HG03066 (cell line): ENCODE measurements at regions not wholly inside any gene's neighbourhood (a gene's known extent, or its start where the extent isn't known, plus 50 kb on each side); places are given as distances from the start of the nearest gene placed in this dataset.
"Not testable (repeated sequence)": the region's sequence is repeated elsewhere in the genome, so short reads cannot be mapped to it uniquely, and the experiment has no call there.

Source experiments
- ATAC-seq: cut with Tn5 transposase; IDR thresholded peaks from one replicate; pipeline ENCODE4 v1.9.1; 2021; ENCODE audit warnings: low read depth; ENCODE audit not compliant: unreplicated experiment

DNA sequence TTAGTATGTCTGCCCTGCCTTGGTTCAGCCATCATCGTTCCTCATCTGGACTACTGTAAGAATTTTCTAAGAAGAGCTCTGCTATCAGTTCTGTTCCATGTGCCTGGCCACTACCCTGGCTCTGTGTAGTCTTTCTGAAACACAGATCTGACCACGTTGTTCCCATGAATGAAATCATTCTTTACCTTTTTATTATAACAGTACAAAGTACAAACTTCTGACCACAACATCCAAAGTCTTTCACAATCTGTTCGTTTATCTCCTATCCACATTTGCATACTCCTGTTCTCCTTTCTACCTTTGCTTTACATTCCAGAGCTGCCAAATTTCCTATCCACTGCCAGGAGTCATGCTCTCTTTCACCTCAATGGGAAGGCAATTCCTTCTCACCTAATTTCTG is 284.6 kb upstream of the LRP1B start:
- ATAC-seq, result no peak

DNA sequence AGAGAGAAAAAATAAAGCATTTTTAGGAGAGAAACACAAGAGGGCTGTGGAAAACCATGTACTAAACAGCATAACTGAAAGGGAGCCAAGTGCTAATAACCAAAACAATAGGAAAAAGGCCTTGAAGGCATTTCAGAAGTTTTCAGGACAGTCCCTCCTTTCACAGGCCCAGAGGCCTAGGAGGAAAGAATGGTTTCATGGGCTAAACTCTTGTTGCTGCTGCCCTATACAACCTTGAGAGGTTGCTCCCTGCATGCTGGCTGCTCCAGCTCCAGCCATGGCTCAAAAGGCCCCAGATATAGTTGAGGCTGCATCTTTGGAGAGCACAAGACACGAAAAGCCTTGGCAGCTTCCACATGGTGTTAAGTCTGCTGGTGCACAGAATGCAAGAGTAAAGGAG is 267.4 kb upstream of the LRP1B start:
- no peak for ATAC-seq

DNA sequence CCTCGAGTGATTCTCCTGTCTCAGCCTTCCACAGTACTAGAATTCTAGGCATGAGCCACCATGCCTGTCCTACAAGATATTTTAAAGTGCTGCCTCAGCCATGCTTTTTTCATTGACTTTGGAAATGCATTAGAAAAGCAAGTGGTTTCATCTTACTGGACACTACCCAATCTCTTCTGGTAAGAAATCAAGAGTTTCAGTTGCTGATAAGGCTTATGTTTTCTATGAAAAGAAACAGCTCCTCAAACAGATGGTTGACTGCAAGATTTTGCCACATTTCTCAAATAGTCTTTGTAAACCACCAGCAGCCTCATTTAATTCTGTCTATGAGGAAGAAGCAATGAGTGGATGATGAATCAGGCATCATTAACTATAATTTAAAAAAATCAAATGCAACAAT is 264.5 kb upstream of the LRP1B start:
- no peak for ATAC-seq

DNA sequence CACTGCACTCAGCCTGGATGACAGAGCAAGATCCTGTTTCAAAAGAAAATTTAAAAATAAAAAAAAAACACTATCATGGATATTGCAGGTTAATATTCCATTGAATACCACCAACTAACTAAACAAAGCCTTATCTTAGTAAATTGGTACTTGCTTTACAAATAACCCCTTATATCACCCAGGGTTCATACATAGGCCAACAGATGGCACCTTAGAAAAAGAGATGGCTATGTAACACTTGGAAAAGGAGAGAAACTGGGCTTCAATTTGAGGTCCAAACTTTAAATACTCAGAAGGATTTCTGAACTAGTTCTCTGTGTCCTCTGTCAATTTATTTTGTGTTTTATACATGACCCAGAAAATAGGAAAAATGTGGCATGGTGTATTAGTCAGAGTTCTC is 249.6 kb upstream of the LRP1B start:
- ATAC-seq, result no peak

DNA sequence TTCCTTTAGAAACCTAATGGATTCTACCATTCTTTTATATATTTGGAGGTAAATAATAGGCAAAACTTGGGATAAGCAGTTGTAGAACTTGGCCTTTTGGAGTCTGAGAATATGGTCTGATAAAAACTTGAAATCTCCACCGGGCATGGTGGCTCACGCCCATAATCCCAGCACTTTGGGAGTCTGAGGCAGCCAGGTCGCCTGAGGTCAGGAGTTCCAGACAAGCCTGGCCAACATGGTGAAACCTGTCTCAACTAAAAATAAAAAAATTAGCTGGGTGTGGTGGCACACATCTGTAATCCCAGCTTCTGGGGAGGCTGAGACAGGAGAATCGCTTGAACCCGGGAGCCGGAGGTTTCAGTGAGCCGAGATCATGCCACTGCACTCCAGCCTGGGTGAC is 231.3 kb upstream of the LRP1B start:
- ATAC-seq, result not testable (repeated sequence)

DNA sequence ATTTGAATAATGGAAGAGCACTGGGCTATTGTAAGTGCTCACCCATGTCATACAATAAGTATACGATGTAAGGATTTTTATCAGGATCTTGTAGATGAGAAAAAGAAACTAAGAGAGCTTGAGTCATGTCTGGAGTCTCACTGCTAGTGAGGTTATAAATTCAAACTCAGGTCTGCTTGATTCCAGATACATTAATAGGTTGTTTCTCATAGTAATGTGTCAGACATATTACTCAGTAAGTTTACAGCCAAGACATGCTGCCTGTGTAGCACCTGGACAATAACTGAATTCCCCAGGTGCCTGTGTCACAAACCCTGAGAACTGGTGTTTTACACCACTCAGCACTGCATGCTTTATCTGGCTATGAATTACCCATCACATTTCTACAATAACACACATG is 216.9 kb upstream of the LRP1B start:
- no peak for ATAC-seq

DNA sequence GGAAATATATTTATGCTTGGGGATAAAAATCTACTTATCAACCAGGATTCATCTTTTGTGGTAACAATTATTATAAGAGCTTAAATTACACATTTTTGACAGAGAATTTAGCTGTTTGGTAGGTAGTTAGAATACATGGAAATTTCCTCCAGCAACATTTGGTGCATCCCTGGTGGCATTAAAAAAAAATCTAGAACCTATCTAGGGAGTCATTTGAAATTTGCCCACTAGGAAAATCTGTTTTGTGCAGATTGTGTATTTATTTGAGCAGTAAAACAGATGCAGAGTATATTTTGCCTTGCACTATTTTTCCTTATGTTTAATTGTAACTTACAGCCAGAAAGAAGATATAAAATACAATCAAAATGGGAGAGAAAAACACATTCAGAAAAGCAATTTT is 208.4 kb upstream of the LRP1B start:
- no peak for ATAC-seq

DNA sequence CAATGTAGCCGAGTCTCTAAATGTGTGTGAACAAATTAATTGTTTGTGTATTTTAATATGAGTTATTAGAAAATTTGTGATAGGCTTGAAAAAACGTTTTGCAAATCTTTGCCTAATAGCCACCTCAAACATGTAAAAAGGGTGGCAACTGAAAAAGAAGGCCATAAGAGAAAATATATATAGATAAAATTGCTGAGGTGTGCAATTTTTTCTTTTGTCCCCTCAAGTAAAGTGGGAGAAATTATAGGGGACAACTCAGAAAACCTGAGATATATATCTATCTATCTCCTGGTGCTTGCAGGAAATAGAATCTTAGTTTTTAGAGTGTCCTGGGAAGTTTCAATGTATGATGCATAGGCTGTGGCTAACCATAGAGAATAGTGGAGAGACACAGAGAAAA is 201.4 kb upstream of the LRP1B start:
- no peak for ATAC-seq

DNA sequence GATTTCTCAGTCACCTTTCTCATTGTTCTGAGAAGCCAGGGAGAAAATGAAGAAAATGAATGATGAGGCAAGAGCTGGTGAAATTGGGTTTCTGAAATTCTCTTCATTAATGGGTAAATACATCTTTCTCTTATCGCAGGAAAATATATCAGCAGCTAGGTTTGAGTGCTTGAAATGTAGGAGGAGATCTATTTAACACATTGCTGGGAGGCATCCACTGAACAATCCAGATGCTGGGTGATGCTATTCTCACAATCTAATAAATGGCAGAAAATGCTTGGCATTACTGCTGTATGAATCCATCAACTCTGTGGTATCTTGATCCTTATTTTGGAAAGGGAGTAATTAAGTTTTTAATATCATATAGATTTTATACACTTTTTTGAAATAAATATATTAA is 199.6 kb upstream of the LRP1B start:
- no peak for ATAC-seq

DNA sequence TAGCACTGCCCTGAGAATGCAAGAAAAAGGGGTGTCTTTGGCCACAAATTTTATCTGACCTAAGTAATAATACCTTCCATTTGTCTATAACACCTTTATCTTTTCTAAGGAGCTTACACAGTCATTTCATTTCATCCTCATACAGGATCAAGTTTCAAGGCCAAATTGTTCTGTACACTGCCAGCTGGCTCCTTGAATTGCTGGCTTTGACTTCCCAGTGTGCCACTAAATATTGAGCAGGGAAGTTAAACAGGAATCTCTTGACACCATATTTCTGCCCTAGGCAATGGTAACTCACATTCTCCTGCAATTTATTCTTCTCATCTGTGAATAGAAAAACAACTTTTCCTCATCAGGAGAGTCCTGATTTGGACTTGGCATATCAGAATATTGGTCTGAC is 195.1 kb upstream of the LRP1B start:
- no peak for ATAC-seq

DNA sequence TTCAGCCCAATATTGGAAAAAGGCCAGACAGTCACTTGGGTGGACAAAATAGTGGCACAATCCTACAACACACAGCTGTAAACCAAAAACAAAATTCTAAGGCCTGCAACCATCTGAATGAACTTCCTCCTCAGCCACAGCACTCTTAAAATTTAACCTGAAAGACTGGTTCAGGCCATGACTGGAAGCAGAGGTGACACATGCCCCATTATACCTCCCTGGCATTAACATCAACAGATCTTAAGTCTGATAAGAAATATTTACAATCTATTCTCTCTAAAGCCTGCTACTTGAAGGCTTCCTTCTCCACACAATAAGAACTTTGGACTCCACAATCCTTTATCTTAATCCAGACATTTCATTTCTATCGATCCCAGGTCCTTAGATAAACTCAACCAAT is 192.4 kb upstream of the LRP1B start:
- ATAC-seq, result no peak

DNA sequence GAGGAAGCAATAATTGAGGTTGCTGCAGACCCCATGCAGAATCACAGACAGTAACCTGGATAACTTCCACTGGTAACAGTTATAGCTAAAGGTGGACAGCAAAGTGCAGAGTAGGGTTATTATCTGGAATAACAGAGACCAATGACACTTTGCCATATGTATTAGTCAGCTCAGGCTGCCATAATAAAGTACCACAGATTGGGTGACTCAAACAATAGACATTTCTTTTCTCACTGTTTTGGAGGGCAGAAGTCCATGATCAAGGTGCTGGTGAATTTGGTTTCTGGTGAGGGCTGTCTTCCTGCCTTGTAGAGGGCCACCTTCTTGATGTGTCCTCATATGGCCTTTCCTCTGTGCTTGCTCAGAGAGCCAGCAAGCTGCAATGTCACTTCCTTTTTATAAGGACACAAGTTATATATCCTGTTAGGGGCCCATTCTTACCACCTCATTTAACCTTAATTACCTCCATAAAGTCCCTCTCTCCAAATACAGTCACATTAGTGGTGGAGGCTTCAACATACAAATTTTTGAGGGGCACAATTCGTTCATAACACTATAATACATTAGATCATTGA is 191.0 kb upstream of the LRP1B start:
- ATAC-seq, result no peak

DNA sequence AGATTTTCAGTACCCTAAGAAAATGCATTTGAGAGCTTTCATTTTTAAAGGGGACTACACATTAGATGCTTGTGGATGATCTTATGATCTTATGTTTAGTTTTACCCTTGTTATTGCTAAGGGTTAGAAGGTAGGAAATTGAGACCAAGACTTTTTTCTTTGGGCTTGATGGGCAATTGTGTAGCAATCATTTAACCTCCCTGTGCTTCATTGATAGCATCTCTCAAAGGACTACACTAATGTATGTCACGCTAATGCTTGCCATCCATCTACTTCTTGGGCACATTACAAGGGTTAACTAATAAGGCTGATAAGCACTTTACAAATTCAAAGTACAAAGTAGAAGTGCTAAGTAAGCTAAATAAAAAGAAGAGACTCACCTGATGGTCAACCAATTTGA is 189.3 kb upstream of the LRP1B start:
- ATAC-seq, result no peak

DNA sequence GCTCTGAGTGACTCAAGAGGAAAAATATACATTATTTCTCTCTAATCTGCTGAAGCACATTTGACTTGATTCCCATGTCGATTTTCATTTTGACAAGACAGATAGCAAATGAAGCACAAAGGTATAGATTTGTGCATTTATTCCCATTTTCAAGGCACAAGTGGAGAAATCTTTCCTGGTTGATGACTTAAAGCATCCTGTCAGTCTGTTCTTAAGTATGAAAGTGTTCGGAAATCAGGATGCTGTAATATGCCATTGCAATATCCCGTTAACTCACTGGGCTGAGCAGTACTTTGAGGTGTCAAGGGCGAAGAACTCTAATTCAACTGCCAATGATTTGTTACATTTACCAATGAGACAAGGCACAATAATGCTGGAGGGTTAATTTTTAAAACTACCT is 185.2 kb upstream of the LRP1B start:
- ATAC-seq, result no peak

DNA sequence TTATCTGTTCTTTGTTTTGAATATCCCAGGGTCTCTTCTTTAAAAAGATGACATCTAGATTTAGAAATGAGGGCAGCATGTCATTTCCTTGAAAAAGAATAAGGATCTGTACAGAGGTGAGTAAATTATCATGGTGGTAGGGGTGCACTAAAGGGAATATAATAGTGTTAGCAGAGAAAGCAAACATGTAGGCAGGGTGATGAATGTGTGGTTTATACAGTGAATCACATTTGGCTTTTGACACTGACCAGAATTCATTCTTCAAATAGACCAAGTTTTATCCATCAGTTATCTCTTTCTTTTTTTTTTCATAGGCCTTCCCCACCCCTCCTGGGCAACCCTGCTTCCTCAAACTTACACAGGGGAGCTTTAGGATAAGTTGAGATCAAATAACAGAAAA is 184.5 kb upstream of the LRP1B start:
- no peak for ATAC-seq

DNA sequence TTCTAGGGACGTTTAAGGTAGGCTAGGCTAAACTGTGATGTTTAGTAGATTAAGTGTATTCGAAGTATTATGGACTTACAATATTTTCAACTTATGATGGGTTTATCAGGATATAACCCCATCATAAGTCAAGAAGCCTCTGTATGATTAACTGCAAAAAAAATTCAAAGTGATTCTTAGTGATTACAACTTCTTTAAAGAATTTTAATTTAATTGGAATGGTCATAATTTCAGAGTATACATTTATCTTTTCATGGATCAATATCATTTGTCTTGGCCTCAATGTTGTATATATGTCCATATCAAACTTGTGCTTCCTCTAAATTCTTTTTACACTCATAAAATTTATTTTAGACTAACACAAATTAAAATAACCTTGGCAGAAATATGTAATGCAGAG is 183.3 kb upstream of the LRP1B start:
- ATAC-seq, result no peak

DNA sequence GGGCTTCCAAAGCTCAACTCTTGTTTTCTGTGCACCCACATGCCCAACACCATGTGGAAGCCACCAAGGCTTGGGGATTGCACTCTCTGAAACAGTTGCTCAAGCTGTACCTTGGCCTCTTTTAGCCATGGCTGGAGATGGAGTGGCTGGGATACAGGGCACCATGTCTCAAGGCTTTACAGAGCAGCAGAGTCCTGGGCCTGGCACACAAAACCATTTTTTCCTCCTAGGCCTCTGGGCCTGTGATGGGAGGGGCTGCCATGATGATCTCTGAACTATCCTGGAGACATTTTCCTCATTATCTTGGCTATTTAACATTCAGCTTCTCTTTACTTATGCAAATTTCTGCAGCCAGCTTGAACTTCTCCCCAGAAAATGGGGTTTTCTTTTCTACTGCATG is 179.7 kb upstream of the LRP1B start:
- no peak for ATAC-seq

DNA sequence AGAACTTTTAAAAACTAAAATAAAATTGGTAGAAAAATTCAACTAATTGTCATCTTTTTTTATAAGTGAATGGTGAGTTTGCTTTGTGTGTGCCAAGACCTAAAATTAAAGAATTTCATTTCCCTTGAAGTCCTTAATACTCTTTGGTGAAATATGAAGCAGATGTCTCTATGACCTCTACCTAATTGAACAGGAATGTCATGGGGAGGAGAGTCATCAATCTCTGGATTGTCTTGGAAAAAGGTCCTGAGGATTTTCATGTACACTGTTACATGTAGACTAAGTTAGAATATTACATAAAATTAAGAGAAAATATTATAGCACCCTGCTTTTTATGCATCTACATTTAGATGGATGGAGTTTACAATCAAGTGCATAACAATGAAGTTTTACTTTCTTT is 177.9 kb upstream of the LRP1B start:
- ATAC-seq, result no peak

DNA sequence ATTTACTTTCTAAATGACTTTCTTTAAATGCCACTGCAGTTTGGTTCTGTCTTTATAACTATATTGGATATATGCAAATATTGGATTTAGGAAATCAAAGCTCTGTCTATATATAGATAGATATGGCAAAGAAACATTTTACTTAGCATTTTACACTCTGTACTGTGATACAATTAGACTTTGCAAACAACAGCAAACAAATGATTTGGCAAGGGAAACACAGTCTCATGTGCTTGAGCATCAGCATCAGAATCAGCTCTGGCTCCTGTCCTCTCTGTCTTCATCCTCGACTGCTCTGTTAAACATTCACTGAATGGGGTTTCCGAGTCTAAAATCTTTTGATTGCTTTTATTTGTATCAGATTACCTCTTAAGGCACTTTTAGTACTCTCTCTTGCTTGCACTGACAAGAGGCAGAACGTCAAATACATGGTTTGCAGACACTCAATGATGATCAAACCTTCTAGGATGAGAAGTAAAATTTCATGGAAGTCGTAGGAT is 176.8 kb upstream of the LRP1B start:
- no peak for ATAC-seq

DNA sequence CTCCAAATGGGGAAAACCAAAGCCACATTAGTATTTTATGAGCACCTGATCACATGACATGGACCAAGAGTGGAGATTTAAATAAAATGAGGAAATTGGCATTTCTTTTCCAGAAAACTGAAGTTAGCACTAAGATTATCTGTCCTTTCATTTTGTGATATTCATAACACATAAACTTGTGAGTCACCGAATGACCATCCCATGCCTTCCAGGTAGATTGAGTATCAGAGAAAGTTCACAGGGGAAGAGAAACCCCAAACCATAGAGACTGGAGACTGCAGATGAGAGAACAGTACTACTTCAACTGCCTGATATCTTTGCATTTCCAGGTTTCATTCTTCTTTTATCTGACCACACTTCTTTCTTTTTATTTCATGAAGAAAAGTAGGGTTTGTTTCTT is 176.3 kb upstream of the LRP1B start:
- ATAC-seq, result no peak

DNA sequence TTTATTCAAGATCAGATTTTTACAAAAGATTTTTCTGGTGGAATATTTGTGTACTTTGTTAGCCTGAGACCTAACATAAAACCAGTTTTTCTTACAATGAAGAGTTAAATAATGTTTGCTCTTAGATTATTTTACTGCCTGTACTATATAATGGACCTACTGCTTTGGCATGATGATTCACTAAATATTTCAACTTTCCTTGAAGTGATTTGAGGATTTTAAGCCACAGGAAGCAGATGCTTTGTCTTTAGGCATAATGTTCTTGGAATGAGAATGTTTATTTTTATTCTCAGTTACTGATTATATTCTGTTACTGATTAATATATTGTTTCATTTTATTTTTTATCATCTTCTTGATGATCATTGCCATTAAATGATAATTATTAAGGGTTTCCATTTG is 175.3 kb upstream of the LRP1B start:
- ATAC-seq, result no peak

DNA sequence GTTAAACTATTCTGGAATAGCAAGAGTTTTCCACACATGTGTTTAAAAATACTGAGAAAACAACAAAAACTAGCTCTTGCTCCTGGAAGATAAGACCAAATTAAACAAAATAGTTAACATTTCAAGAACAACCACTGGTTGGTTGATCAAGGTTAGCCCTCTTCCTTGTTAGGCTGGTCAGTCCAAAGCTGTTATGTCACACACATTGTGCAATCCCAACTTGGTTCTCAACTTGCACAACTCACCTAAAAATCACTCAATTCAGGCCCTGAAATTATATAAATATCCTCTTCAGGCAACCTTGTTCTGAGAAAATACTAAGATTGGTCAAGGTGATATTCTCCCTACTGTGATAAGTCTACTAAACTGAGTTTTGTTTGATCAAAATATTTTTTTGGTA is 169.7 kb upstream of the LRP1B start:
- ATAC-seq, result no peak

DNA sequence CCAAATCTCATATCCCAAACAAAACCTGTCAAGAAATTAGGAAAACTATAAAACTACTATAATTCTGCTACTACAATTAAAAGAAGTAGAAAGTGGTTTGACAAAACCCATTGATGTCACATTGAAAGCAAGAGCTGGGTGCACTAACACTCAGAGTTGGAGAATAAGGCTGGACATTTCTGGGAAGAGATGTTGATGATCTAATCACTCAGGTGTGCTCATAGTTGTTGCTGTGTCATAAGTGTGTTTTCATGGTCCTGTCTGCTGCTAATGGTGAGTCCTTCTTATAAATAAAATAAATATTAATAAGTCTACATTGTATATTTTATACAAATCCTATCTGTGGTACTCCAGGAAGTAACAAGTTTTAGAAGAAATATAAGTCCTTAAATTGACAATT is 168.2 kb upstream of the LRP1B start:
- no peak for ATAC-seq
